HCT116 (cell line): ENCODE measurements at regions not wholly inside any gene's neighbourhood (a gene's known extent, or its start where the extent isn't known, plus 50 kb on each side); places are given as distances from the start of the nearest gene placed in this dataset.

Experiments used
- ATAC-seq: fragments of 200-7000 bp; cut with Tn5 transposase; 2 replicates; pipeline ENCODE4 v1.9.1; 2020; ENCODE audit warnings: mild to moderate bottlenecking, moderate library complexity
- BruUV-seq: library from RNA; stranded (reverse); fragments of 400-500 nt; replicated peaks from 2 replicates; lab custom pipeline; 2021; lab: Mats Ljungman, UMichigan
- CTCF ChIA-PET: fragments of 300-600 bp; sonication (Branson Sonifier 250); formaldehyde crosslinking; loops from one replicate; lab custom pipeline; 2021; ENCODE audit warnings: antibody characterized with exemption; lab: Charles Lee
- POLR2A ChIA-PET: fragments of 300-600, 350-600 bp; sonication (Branson Sonifier 250); formaldehyde crosslinking; loops from one replicate; lab custom pipeline; 2021; ENCODE audit warnings: antibody characterized with exemption; lab: Charles Lee
- RAD21 ChIA-PET, 2 experiments: fragments of 300-600 bp; sonication (Branson Sonifier 250); formaldehyde crosslinking; loops; one replicate each; lab custom pipeline; 2023; ENCODE audit warnings: low total read pairs in 2 of 2; ENCODE audit not compliant: uncharacterized antibody in 2 of 2, unreplicated experiment in 2 of 2, low non-redundant PET in 1 of 2; lab: Charles Lee
- DNase-seq: peaks from one replicate; pipeline ENCODE4 v3.0.0-alpha.2; 2010; ENCODE audit warnings: low read depth, low spot score
- H2AFZ ChIP-seq: fragments of 200-600 bp; shearing (Covaris generic), sonication (generic); 2 replicates; pipeline ENCODE4 v1.6.1; 2017; ENCODE audit warnings: low read depth, mixed run types, mixed read lengths, antibody characterized with exemption, low read length; ENCODE audit not compliant: poor library complexity, severe bottlenecking
- H3K27ac ChIP-seq: 2 replicates; pipeline ENCODE4 v1.5.1; 2012; ENCODE audit warnings: low read depth, low read length
- H3K27me3 ChIP-seq: fragments of 200-600 bp; sonication (generic); 2 replicates; pipeline ENCODE4 v1.6.1; 2016; ENCODE audit warnings: mixed run types, low read length, mixed read lengths; ENCODE audit not compliant: insufficient read depth
- H3K36me3 ChIP-seq, 2 experiments: fragments of 200-500 bp in 1 of 2; fragments of 200-600 bp in 1 of 2; sonication (Bioruptor generic) in 1 of 2; sonication (generic) in 1 of 2; 2 replicates each; pipeline versions ENCODE4 v1.5.1 to v1.6.1; 2014 to 2016; ENCODE audit warnings: low read length in 2 of 2, inconsistent platforms in 1 of 2, mixed read lengths in 1 of 2, mixed run types in 1 of 2; ENCODE audit not compliant: insufficient read depth in 2 of 2, control insufficient read depth in 1 of 2
- H3K4me1 ChIP-seq, 2 experiments: fragments of 200-600 bp in 1 of 2; sonication (generic) in 1 of 2; 2 replicates each; pipeline versions ENCODE4 v1.5.1 to v1.6.1; 2012 to 2017; ENCODE audit warnings: low read length in 2 of 2, inconsistent platforms in 1 of 2, mild to moderate bottlenecking in 1 of 2, mixed read lengths in 1 of 2, mixed run types in 1 of 2, moderate library complexity in 1 of 2; ENCODE audit not compliant: insufficient read depth in 2 of 2, control insufficient read depth in 1 of 2
- H3K4me2 ChIP-seq: fragments of 200-600 bp; sonication (generic); 2 replicates; pipeline ENCODE4 v1.6.1; 2017; ENCODE audit warnings: mixed run types, low read length, mixed read lengths
- H3K4me3 ChIP-seq, 2 experiments: fragments of 200-600 bp in 1 of 2; sonication (generic) in 1 of 2; replicated peaks in 1 of 2; 2 replicates each; pipeline ENCODE4 v1.5.1; 2011 to 2016; ENCODE audit warnings: low read length in 2 of 2, control low read depth in 1 of 2, low read depth in 1 of 2, mild to moderate bottlenecking in 1 of 2, mixed read lengths in 1 of 2, mixed run types in 1 of 2
- H3K79me2 ChIP-seq: fragments of 200-600 bp; sonication (generic); 2 replicates; pipeline ENCODE4 v1.6.1; 2017; ENCODE audit warnings: mild to moderate bottlenecking, mixed run types, low read length, moderate library complexity, mixed read lengths; ENCODE audit not compliant: insufficient read depth
- H3K9ac ChIP-seq: fragments of 200-600 bp; sonication (generic); 2 replicates; pipeline ENCODE4 v1.6.1; 2016; ENCODE audit warnings: low read length, mixed read lengths
- H3K9me2 ChIP-seq: fragments of 200-600 bp; sonication (generic), shearing (Covaris generic); 2 replicates; pipeline ENCODE4 v1.6.1; 2017; ENCODE audit warnings: mixed run types, mild to moderate bottlenecking, moderate library complexity; ENCODE audit not compliant: insufficient read depth
- H3K9me3 ChIP-seq, 2 experiments: fragments of 200-500 bp in 1 of 2; fragments of 200-600 bp in 1 of 2; sonication (Bioruptor generic) in 1 of 2; sonication (generic) in 1 of 2; 2 replicates each; pipeline ENCODE4 v1.6.1; 2014 to 2017; ENCODE audit warnings: low read length in 2 of 2, mixed read lengths in 2 of 2, inconsistent platforms in 1 of 2, low read depth in 1 of 2, mild to moderate bottlenecking in 1 of 2, mixed run types in 1 of 2, moderate library complexity in 1 of 2; ENCODE audit not compliant: control insufficient read depth in 1 of 2, insufficient read depth in 1 of 2
- H4K20me1 ChIP-seq: fragments of 200-600 bp; sonication (generic), shearing (Covaris generic); 2 replicates; pipeline ENCODE4 v1.6.1; 2017; ENCODE audit warnings: mixed run types, mild to moderate bottlenecking, moderate library complexity; ENCODE audit not compliant: insufficient read depth
- REST ChIP-seq: IDR thresholded peaks from 2 replicates; pipeline ENCODE4 v1.6.1; 2012; ENCODE audit warnings: low read depth
- intact Hi-C: fragments of 100-400 bp; cut with micrococcal nuclease; formaldehyde crosslinking; loops from 2 replicates; pipeline ENCODE4 v1.10.0; 2022
- TF ChIP-seq, protein P1 (sequence below), 3 experiments: fragments of 200-600 bp in 1 of 3; sonication (generic) in 1 of 3; IDR thresholded peaks in 2 of 3; conservative IDR thresholded peaks in 1 of 3; 2 replicates each; pipeline ENCODE4 v1.5.1; 2012 to 2017; ENCODE audit warnings: low read depth in 2 of 3, low read length in 2 of 3, antibody characterized with exemption in 1 of 3, borderline replicate concordance in 1 of 3, control low read depth in 1 of 3, mild to moderate bottlenecking in 1 of 3, mixed read lengths in 1 of 3, mixed run types in 1 of 3, moderate library complexity in 1 of 3; ENCODE audit not compliant: insufficient read depth in 1 of 3

DNA sequence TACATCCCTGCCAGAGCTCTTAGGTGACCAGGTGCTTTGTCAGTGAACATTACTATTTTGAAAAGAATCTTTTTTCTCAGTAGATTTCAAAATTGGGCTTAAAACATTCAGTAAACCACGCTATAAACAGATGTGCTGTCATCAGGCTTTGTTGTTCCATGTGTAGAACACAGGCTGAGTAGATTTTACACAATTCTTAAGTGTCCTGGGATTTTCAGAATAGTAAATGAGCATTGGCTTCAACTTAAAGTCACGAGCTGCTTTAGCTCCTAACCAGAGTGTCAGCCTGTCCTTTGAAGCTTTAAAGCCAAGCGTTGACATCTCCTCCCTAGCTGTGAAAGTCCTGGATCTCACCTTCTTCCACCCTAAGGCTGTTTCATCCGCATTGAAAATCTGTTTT, 83.6 kb downstream of the CARTPT start:
- H3K9ac ChIP-seq: no peak overlapping the region
- TF ChIP-seq, protein P1, sequence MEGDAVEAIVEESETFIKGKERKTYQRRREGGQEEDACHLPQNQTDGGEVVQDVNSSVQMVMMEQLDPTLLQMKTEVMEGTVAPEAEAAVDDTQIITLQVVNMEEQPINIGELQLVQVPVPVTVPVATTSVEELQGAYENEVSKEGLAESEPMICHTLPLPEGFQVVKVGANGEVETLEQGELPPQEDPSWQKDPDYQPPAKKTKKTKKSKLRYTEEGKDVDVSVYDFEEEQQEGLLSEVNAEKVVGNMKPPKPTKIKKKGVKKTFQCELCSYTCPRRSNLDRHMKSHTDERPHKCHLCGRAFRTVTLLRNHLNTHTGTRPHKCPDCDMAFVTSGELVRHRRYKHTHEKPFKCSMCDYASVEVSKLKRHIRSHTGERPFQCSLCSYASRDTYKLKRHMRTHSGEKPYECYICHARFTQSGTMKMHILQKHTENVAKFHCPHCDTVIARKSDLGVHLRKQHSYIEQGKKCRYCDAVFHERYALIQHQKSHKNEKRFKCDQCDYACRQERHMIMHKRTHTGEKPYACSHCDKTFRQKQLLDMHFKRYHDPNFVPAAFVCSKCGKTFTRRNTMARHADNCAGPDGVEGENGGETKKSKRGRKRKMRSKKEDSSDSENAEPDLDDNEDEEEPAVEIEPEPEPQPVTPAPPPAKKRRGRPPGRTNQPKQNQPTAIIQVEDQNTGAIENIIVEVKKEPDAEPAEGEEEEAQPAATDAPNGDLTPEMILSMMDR (IDR thresholded peaks at IDR 0.05 in 2 of 3, conservative IDR thresholded peaks at IDR 0.05 in 1 of 3; ENCODE audit: borderline replicate concordance in 1 of 3, insufficient read depth in 1 of 3, low read depth in 2 of 3, low read length in 2 of 3): no peak
- TF ChIP-seq, all 23 proteins: peak for 0
- H3K4me3 ChIP-seq: no peak overlapping the region
- CTCF ChIA-PET: no interaction called here
- H3K79me2 ChIP-seq: no peaks in the 10 kb centered on the region
- RAD21 ChIA-PET: no interaction called here
- H3K9me2 ChIP-seq: no peaks in the 10 kb centered on the region
- H2AFZ ChIP-seq: no peak overlapping the region
- ATAC-seq (no peak), DNase-seq (no peak)
- H3K36me3 ChIP-seq: no peaks in the 10 kb centered on the region
- intact Hi-C loops: loop anchor here (10.0 kb wide), 1 partner anchor 52 kb away; no protein-coding TSS in a partner anchor
- H3K4me1 ChIP-seq: no peaks in the 10 kb centered on the region
- no peak overlapping the region for H3K27ac ChIP-seq
- no peak overlapping the region for H3K4me2 ChIP-seq
- H3K27me3 ChIP-seq: peaks cover 4% of the 10 kb centered on the region; the same call in 1 of the 2 replicates
- no peaks in the 10 kb centered on the region for H4K20me1 ChIP-seq
- BruUV-seq: no TSS peak
- no peaks in the 10 kb centered on the region for H3K9me3 ChIP-seq
- POLR2A ChIA-PET: interaction anchor here (0.6 kb wide), 1 partner anchor 522 kb away, joined by 3 read pairs; no protein-coding TSS in a partner anchor

- ChIA-PET CTCF (no interaction called here), POLR2A (no interaction called here), RAD21 (no interaction called here)
- Histone ChIP-seq H3K9me2 (no peaks in the 10 kb centered on the region), H4K20me1 (no peaks in the 10 kb centered on the region), H3K4me3 (no peak overlapping the region), H3K36me3 (no peaks in the 10 kb centered on the region), H3K9ac (no peak overlapping the region), H3K27ac (no peak overlapping the region), H2AFZ (no peak overlapping the region), H3K9me3 (no peaks in the 10 kb centered on the region), H3K4me2 (no peak overlapping the region), H3K27me3 (peaks cover 4% of the 10 kb centered on the region; the same call in 1 of the 2 replicates), H3K79me2 (no peaks in the 10 kb centered on the region), H3K4me1 (no peaks in the 10 kb centered on the region)
- no peak for TF ChIP-seq REST
- no peak for DNase-seq
- no TSS peak for BruUV-seq
- intact Hi-C loops: loop anchor here (10.0 kb wide), 1 partner anchor 48 kb away; no protein-coding TSS in a partner anchor
- no peak for ATAC-seq
Observed at GRCh38 chr5:71806711-71807110, 87.6 kb downstream of the CARTPT start.
